GM18873 (cell line): ENCODE measurements at regions not wholly inside any gene's neighbourhood (a gene's known extent, or its start where the extent isn't known, plus 50 kb on each side); places are given as distances from the start of the nearest gene placed in this dataset.
"Not testable (repeated sequence)": the region's sequence is repeated elsewhere in the genome, so short reads cannot be mapped to it uniquely, and the experiment has no call there.

Experiments used
- ATAC-seq: cut with Tn5 transposase; IDR thresholded peaks from one replicate; pipeline ENCODE4 v1.9.1; 2021; ENCODE audit warnings: mild to moderate bottlenecking, moderate library complexity, moderate number of reproducible peaks; ENCODE audit not compliant: unreplicated experiment, low FRiP score

- ATAC-seq: no peak
These were observed 138.3 kb upstream of the RFC3 start for GRCh38 chr13:33679658-33680012.

- ATAC-seq: no peak
These were observed 135.9 kb upstream of the RFC3 start for GRCh38 chr13:33682020-33682564.

- ATAC-seq: not testable (repeated sequence)
These were observed 135.3 kb upstream of the RFC3 start for GRCh38 chr13:33682646-33683045.

GRCh38 chr13:33683376-33683775, 134.6 kb upstream of the RFC3 start:
- no peak for ATAC-seq

- no peak for ATAC-seq
These were observed 133.1 kb upstream of the RFC3 start for GRCh38 chr13:33684874-33685273.

GRCh38 chr13:33686772-33687480, 131.0 kb upstream of the RFC3 start:
- no peak for ATAC-seq

- no peak for ATAC-seq
These were observed 127.6 kb upstream of the RFC3 start for GRCh38 chr13:33690354-33690753.

- ATAC-seq: no peak
These were observed 126.0 kb upstream of the RFC3 start for GRCh38 chr13:33691980-33692379.

GRCh38 chr13:33692531-33692930, 125.4 kb upstream of the RFC3 start:
- no peak for ATAC-seq

GRCh38 chr13:33694546-33694945, 123.4 kb upstream of the RFC3 start:
- ATAC-seq: no peak

- ATAC-seq: no peak
These were observed 121.4 kb upstream of the RFC3 start for GRCh38 chr13:33696530-33696929.

- ATAC-seq: no peak
These were observed 120.0 kb upstream of the RFC3 start for GRCh38 chr13:33697926-33698325.

- ATAC-seq: no peak
These were observed 110.5 kb upstream of the RFC3 start for GRCh38 chr13:33707449-33707848.

GRCh38 chr13:33710924-33711323, 107.0 kb upstream of the RFC3 start:
- no peak for ATAC-seq

- no peak for ATAC-seq
These were observed 106.5 kb upstream of the RFC3 start for GRCh38 chr13:33711436-33711835.

GRCh38 chr13:33717775-33718174, 100.2 kb upstream of the RFC3 start:
- ATAC-seq: no peak

GRCh38 chr13:33721724-33722123, 96.2 kb upstream of the RFC3 start:
- ATAC-seq: no peak

GRCh38 chr13:33722216-33722915, 95.6 kb upstream of the RFC3 start:
- ATAC-seq: no peak

GRCh38 chr13:33723365-33723764, 94.6 kb upstream of the RFC3 start:
- ATAC-seq: no peak

GRCh38 chr13:33723772-33724435, 94.0 kb upstream of the RFC3 start:
- peak; percentile 81 for ATAC-seq

GRCh38 chr13:33725340-33725739, 92.6 kb upstream of the RFC3 start:
- no peak for ATAC-seq
